HG03039 (cell line): ENCODE measurements at regions not wholly inside any gene's neighbourhood (a gene's known extent, or its start where the extent isn't known, plus 50 kb on each side); places are given as distances from the start of the nearest gene placed in this dataset.

ENCODE experiments used
- ATAC-seq: cut with Tn5 transposase; IDR thresholded peaks from one replicate; pipeline ENCODE4 v1.9.1; 2021; ENCODE audit warnings: mild to moderate bottlenecking, moderate library complexity; ENCODE audit not compliant: unreplicated experiment

GRCh38 chr9:38315085-38315595 lies 77.4 kb upstream of the ALDH1B1 start:
- no peak for ATAC-seq

GRCh38 chr9:38313421-38313820 lies 79.1 kb upstream of the ALDH1B1 start:
- ATAC-seq = no peak

GRCh38 chr9:38312406-38312805 lies 80.1 kb upstream of the ALDH1B1 start:
- ATAC-seq = no peak

- no peak for ATAC-seq
These were observed 80.9 kb upstream of the ALDH1B1 start for GRCh38 chr9:38311382-38312270.

GRCh38 chr9:38309324-38310195 lies 82.9 kb upstream of the ALDH1B1 start:
- no peak for ATAC-seq

- ATAC-seq = no peak
These were observed 84.4 kb upstream of the ALDH1B1 start for GRCh38 chr9:38308136-38308535.

- no peak for ATAC-seq
These were observed 85.6 kb upstream of the ALDH1B1 start for GRCh38 chr9:38306899-38307298.

GRCh38 chr9:38305582-38305981 lies 86.9 kb upstream of the ALDH1B1 start:
- no peak for ATAC-seq

- ATAC-seq = no peak
These were observed 91.0 kb upstream of the ALDH1B1 start for GRCh38 chr9:38301376-38302106.

- no peak for ATAC-seq
These were observed 92.6 kb upstream of the ALDH1B1 start for GRCh38 chr9:38299856-38300255.

- ATAC-seq = no peak
These were observed 93.6 kb upstream of the ALDH1B1 start for GRCh38 chr9:38298904-38299303.

- no peak for ATAC-seq
These were observed 94.0 kb upstream of the ALDH1B1 start for GRCh38 chr9:38298503-38298902.

GRCh38 chr9:38296807-38297206 lies 95.7 kb upstream of the ALDH1B1 start:
- ATAC-seq = no peak

GRCh38 chr9:38295764-38296163 lies 96.7 kb upstream of the ALDH1B1 start:
- ATAC-seq = no peak

GRCh38 chr9:38294220-38294960 lies 98.1 kb upstream of the ALDH1B1 start:
- ATAC-seq = no peak

GRCh38 chr9:38293022-38293421 lies 99.5 kb upstream of the ALDH1B1 start:
- no peak for ATAC-seq

- no peak for ATAC-seq
These were observed 100.0 kb upstream of the ALDH1B1 start for GRCh38 chr9:38292480-38292879.

- no peak for ATAC-seq
These were observed 102.6 kb upstream of the ALDH1B1 start for GRCh38 chr9:38289866-38290245.

GRCh38 chr9:38289236-38289865 lies 103.2 kb upstream of the ALDH1B1 start:
- no peak for ATAC-seq

GRCh38 chr9:38288502-38288901 lies 104.0 kb upstream of the ALDH1B1 start:
- ATAC-seq = no peak
